Dermis blood vessel endothelial cell (primary cell): ENCODE measurements at regions not wholly inside any gene's neighbourhood (a gene's known extent, or its start where the extent isn't known, plus 50 kb on each side); places are given as distances from the start of the nearest gene placed in this dataset.
A peak's percentile ranks its signal among the peaks of the same experiment; 100 is the strongest.

Experiments
- DNase-seq: peaks from one replicate; pipeline ENCODE4 v3.0.0; 2010

DNA sequence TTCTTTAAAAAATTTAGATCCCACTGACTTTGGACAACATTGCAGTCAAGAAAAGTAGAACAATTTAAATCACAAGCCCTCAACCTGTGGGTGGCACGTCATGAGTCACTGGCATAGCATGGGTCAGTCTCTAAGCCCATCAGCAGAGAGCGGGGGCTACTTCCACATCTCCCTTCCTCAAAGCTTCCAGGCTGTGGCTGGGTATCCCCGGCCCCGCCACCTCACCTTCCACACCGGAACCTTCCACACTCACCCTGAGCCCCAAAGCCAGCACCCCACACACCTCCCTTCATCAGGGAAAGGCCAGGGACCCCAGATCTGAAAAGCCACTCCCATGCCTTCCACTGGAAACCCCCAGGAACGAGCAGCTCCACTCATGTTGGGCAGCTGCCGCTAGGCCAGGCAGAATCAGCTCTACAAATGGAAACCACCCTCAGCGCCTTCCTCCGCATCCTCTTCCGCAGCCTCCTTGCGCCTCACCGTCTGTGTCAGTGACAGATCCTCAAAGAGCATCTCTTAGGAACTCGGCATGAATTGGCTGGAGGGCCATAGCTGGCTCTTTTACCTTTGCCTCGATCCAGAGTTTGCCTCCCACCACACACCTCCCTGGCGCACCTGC lies 156.5 kb downstream of the ERCC6L2 start:
- no peak for DNase-seq

GRCh38 chr9:96031366-96031824 lies 155.9 kb downstream of the ERCC6L2 start:
- DNase-seq = no peak

DNA sequence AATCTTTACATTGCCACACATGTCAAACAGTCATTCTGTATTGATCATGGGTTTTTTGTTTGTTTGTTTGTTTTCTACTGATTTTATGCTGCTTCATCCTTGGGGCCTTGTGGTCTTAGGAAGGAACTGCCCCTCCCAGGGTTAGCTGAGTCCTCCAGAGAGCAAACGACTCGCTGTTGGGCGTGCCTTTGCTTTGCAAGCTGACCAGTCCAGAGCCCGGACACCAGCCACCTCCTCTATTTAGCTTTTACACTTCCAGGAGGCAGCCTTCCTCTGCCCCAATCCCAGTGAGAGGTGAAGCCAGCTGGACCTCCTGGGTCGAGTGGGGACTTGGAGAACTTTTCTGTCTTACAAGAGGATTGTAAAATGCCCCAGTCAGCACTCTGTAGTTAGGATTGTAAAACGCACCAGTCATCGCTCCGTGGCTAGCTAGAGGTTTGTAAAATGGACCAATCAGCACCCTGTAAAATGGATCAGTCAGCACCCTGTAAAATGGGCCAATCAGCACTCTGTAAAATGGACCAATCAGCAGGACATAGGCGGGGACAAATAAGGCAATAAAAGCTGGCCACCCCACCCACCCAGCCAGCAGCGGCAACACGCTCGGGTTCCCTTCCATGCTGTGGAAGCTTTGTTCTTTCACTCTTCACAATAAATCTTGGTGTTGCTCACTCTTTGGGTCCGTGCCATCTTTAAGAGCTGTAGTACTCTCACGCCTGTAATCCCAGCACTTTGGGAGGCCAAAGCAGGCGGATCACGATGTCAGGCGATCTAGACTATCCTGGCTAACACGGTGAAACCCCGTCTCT lies 154.4 kb downstream of the ERCC6L2 start:
- DNase-seq = no peak

GRCh38 chr9:96027251-96028131 lies 152.0 kb downstream of the ERCC6L2 start:
- DNase-seq = peak; percentile 35

GRCh38 chr9:96026655-96027213 lies 151.2 kb downstream of the ERCC6L2 start:
- no peak for DNase-seq

GRCh38 chr9:96025995-96026602 lies 150.6 kb downstream of the ERCC6L2 start:
- DNase-seq = peak; percentile 53

DNA sequence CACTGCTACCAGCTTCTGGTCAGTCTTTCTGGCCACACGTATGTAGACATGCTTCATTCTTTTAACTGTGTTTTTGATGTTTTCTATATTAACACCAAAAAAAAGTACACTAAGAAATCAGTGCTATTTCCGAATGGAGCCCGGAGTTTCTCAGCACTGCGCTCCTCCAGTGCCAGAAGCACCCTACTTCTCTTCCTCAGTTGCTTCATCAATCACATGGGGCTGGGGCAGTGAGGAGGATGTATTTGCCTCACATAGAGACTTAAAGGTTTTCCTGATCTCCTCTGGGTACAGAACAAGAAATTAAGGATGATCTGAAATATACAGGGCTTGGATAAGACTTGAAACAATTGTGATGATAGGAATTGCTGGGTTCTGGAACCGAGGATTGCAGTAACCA lies 148.0 kb downstream of the ERCC6L2 start:
- DNase-seq = no peak

DNA sequence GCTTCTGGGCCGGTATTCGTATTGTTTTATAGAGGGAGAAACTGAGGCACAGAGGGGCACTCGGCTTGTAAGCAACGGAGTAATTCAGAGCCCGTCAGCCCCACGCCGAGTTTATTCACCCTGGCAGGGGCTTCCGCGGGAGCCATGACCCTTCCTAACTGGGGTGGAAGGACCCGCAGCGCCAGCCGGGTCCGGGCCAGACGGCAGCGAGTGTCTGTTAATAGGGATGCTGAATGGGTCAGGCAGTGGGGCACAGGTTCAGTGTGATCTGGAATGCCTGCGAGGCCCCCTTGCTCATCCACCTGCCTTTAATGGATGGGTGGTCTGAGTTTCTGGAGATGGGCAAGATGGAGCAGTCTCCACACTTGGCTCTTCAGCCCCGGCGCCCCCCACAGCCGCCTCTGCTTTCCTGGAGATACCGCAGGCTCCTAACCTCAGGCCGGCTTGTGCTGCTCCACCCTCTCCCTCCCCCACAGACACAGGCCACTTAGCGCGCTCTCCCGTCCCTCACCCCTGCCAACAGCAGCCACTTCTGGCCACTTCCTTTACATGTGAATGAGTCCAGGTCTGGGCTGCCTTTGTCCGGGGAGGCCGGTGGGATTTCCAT lies 147.1 kb downstream of the ERCC6L2 start:
- no peak for DNase-seq

DNA sequence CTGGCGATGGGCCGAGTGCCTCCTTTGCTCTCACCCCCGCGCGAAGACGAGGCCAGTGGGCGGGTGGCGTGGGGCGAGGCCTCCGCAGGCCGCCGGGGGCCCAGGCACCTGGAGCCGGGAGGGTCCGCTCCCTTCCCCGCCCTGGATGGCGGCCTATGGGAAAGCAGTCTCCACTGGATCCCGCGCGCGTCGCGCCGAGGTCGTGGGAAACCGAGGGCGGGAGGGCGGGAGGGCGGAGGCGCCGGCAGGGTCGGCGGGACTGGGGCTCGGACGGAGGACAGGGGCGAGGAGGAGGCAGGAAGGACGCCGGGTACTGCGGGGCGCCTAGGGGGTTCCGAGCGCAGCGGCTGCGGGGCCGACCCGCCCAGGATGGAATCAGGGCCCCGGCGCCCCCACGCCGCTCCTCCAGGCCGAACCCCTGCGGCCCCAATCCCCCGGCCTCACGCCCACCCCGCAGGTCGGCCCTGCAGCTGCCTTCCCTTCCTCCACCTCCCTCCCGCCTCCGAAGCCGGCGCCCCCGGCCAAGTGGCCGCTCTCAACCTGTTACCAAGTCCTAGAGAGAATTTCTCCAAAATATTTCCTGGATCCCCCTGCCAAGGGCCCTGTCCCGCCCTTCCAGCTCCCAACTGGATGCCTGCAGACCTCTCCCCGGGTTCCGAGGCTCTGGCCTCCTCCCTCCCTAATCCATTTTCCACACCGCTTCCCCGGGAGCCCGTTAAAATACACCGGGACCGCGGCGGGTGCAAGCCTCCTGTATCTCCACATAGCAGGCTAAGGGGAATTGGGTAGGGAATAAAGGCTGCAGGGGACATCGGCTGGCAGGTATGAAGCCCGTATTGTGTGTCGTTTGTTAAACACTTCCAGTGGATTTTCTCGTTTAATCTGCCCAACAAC lies 146.3 kb downstream of the ERCC6L2 start:
- DNase-seq = no peak

DNA sequence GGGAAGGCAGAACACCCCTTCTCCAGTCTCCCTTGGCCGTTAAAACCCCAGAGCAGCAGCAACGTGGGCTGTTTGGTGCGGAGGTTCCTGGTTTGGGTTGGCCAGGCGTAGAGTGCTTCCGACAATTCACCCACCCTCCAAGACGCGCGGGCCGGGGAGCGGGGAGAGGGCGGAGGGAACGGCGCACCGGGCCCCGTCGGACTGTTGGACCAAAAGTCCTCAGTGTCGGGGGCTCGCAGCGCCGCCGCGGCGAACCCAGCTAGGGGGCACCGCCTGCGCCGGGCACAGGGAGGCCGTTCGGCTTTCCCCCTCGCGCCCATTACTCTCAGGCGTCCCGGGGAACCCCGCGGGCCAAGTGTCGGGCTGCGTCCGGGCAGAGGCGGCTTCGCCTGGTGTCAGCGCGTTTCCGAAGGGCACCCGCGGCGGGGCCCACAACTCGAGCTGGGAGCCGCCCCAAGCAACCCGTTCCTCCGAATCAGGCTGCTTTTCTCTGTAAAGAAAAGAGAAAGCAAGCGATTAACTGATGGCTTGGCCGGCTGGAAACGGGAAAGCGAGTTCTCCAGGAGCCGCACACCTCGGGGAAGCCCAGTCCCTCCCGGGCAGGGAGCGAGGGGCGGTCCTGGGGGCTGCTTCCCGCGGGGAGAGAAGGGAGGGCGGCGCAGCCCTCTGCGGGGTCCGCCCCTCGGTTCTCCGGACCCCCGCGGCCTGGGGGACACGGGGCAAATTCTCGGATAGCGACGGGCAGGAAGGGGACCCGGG lies 145.5 kb downstream of the ERCC6L2 start:
- peak; percentile 47 for DNase-seq

DNA sequence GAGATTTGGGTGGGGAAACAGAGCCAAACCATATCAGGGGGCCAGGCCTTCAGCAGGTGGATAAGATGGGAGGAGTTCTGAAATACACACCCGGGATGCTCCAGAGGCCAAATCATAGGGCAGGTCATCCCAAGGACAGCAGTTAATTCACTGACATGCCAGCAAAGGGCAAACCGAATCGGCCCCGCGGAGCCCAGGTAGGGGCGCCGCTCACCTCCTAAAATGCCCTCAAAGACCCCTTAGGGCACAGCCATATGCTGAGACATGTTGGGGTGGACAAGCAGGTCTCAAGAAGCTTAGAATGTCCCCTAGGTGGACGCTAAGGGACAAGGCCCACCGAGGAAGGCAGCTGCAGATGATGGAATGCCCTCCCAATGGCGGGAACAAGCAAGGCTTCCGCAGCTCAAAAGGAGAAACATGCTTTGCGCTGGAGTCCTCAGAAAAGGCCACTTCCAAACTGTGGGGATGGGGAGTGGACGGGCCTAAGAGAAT lies 144.9 kb downstream of the ERCC6L2 start:
- DNase-seq = no peak
